Panc1 (cell line): ENCODE measurements at regions not wholly inside any gene's neighbourhood (a gene's known extent, or its start where the extent isn't known, plus 50 kb on each side); places are given as distances from the start of the nearest gene placed in this dataset.

ENCODE experiments used
- POLR2AphosphoS5 ChIP-seq: IDR thresholded peaks from 2 replicates; pipeline ENCODE4 v1.6.1; 2012; ENCODE audit warnings: mild to moderate bottlenecking, low read depth, low read length, moderate library complexity
- SIN3A ChIP-seq: IDR thresholded peaks from 2 replicates; pipeline ENCODE4 v1.6.1; 2012; ENCODE audit warnings: low read depth, mild to moderate bottlenecking, low read length, moderate library complexity, borderline replicate concordance; ENCODE audit not compliant: insufficient read depth
- TCF7L2 ChIP-seq: IDR thresholded peaks from 2 replicates; pipeline ENCODE4 v1.6.1; 2011; ENCODE audit warnings: mild to moderate bottlenecking, low read depth, low read length, inconsistent platforms
- TF ChIP-seq, protein P1 (sequence below): fragments of 450-650 bp; IDR thresholded peaks from 2 replicates; pipeline ENCODE4 v1.5.1; 2017; ENCODE audit warnings: mild to moderate bottlenecking
- TF ChIP-seq, protein P2 (sequence below), 2 experiments: IDR thresholded peaks; 2 replicates each; pipeline ENCODE4 v1.6.1; 2011 to 2012; ENCODE audit warnings: low read depth in 2 of 2, control low read depth in 1 of 2, low read length in 1 of 2, mild to moderate bottlenecking in 1 of 2, moderate library complexity in 1 of 2; ENCODE audit not compliant: insufficient read depth in 1 of 2

DNA sequence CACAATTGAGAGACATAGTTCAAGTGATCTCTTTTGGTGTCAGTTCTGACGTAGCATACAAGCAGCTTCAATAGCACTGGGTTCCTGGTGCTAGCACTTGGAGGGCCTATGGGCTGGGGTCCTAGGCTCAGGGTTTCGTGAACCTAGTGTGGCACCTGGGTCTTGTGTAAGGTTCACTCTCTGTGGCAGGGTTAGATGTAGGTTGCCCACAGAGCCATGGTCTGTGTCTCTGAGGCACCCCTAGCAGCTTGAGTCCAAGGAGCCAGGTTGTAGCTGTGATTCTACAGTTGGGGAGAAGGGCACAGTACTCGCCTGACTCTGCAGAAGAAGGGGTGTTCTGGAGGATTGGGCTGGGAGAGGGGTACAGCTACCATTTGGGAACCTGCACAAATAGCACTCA, 282.6 kb upstream of the LRRC3B start:
- TF ChIP-seq, protein P1, sequence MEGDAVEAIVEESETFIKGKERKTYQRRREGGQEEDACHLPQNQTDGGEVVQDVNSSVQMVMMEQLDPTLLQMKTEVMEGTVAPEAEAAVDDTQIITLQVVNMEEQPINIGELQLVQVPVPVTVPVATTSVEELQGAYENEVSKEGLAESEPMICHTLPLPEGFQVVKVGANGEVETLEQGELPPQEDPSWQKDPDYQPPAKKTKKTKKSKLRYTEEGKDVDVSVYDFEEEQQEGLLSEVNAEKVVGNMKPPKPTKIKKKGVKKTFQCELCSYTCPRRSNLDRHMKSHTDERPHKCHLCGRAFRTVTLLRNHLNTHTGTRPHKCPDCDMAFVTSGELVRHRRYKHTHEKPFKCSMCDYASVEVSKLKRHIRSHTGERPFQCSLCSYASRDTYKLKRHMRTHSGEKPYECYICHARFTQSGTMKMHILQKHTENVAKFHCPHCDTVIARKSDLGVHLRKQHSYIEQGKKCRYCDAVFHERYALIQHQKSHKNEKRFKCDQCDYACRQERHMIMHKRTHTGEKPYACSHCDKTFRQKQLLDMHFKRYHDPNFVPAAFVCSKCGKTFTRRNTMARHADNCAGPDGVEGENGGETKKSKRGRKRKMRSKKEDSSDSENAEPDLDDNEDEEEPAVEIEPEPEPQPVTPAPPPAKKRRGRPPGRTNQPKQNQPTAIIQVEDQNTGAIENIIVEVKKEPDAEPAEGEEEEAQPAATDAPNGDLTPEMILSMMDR: no peak
- TF ChIP-seq, protein P2, sequence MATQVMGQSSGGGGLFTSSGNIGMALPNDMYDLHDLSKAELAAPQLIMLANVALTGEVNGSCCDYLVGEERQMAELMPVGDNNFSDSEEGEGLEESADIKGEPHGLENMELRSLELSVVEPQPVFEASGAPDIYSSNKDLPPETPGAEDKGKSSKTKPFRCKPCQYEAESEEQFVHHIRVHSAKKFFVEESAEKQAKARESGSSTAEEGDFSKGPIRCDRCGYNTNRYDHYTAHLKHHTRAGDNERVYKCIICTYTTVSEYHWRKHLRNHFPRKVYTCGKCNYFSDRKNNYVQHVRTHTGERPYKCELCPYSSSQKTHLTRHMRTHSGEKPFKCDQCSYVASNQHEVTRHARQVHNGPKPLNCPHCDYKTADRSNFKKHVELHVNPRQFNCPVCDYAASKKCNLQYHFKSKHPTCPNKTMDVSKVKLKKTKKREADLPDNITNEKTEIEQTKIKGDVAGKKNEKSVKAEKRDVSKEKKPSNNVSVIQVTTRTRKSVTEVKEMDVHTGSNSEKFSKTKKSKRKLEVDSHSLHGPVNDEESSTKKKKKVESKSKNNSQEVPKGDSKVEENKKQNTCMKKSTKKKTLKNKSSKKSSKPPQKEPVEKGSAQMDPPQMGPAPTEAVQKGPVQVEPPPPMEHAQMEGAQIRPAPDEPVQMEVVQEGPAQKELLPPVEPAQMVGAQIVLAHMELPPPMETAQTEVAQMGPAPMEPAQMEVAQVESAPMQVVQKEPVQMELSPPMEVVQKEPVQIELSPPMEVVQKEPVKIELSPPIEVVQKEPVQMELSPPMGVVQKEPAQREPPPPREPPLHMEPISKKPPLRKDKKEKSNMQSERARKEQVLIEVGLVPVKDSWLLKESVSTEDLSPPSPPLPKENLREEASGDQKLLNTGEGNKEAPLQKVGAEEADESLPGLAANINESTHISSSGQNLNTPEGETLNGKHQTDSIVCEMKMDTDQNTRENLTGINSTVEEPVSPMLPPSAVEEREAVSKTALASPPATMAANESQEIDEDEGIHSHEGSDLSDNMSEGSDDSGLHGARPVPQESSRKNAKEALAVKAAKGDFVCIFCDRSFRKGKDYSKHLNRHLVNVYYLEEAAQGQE (IDR thresholded peaks at IDR 0.05; ENCODE audit: insufficient read depth in 1 of 2, low read depth in 2 of 2, low read length in 1 of 2): no peak
- TF ChIP-seq POLR2AphosphoS5: no peak
- no peak for TF ChIP-seq TCF7L2
- TF ChIP-seq SIN3A: no peak
